ENCODE measurements at regions not wholly inside any gene's neighbourhood (a gene's known extent, or its start where the extent isn't known, plus 50 kb on each side); places are given as distances from the start of the nearest gene placed in this dataset.

DNA sequence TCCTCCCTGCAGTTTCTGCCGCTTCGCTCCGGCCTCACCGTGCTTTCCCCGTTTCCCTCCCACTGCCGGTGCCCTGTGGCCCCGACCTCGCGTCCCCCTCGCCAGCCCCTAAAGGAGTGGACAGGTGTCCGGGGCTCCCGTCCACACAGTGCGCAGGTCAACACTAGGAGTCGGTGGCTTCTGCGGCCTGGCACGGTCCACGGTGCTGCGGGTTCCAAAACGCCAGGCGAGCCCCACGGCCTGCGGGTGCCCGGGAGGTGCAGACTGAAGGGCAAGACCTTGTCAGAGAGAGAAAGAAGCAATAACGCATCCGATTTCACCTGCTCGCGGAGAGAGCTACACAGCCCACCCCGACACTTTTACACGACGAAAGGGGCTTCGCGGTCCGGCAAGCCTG, 588.7 kb upstream of the SALL3 start:
- H3K9me3 Mint-ChIP-seq: peaks cover 19% of the 10 kb centered on the region
- H3K4me1 Mint-ChIP-seq: no peaks in the 10 kb centered on the region
- DNase-seq: no peak
- no peaks in the 10 kb centered on the region for H3K36me3 Mint-ChIP-seq (ENCODE audit: low read depth)
- peaks cover 17% of the 10 kb centered on the region for H3K27me3 Mint-ChIP-seq (ENCODE audit: low read depth, poor library complexity)
- no peak for TF ChIP-seq CTCF (IDR thresholded peaks at IDR 0.05)
- H3K27ac Mint-ChIP-seq: no peak overlapping the region
- no peak overlapping the region for H3K4me3 Mint-ChIP-seq

DNA sequence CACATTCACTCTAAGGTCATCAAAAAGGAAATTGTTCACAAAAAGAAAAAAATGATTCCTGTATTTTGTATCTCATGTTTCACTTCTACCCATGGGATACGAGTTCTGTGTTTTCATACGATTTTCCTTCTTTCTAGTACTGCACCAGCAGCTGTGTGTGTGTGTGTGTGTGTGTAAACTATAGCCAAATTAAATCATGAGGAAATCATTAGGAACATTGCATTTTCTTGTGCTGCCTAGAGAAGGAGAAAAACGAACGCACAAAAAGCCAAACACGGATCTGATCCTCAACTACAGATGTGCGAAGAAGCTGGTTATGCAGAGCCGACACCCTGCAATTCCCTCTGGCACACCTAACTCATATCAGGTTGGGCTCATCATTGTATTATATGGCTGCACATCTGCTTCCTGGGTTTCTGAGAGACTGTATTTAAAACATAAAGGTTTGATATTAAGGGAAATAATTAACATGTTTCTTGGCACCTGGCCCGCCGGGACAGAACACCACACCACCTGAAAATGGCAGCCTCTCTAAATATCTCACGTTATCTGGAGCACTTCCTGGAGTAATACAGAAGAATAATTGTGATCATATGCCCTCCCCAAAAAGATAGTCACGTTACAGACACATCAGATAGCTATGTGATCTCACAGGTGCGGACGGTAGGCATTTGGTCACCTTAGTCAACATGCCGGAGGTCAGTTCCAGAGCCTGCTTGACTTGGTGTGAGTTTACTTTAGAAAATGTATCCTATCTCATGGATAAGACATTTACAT, 586.3 kb upstream of the SALL3 start:
- peaks cover 17% of the 10 kb centered on the region for H3K27me3 Mint-ChIP-seq (ENCODE audit: low read depth, poor library complexity)
- H3K36me3 Mint-ChIP-seq (ENCODE audit: low read depth): no peaks in the 10 kb centered on the region

DNA sequence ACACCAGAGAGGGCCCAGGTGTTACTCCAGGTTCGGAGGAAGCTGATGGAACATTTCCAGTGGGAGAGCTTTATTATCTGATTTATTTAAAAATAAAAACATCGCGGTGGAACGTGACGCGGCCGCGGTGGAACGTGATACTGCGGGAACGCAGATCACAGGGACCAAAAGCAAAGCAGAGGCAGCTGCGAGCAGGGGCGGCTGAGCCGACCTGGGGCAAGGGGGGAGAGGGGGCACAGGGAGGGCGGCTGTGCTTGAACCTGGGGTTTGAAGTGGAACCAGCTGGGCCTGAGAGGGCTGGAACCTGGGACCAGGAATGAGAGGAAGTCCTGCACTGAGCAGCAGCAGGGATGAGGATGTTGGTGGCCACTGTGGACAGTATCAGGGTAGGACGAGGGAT, 583.5 kb upstream of the SALL3 start:
- Mint-ChIP-seq H3K9me3 (no peaks in the 10 kb centered on the region), H3K27me3 (ENCODE audit: low read depth, poor library complexity) (peaks cover 20% of the 10 kb centered on the region), H3K4me3 (no peak overlapping the region), H3K36me3 (ENCODE audit: low read depth) (no peaks in the 10 kb centered on the region), H3K27ac (no peak overlapping the region), H3K4me1 (no peaks in the 10 kb centered on the region)
- no peak for DNase-seq
- TF ChIP-seq CTCF (IDR thresholded peaks at IDR 0.05): no peak

More for the DNA sequence above, 586.3 kb upstream of the SALL3 start:
- Mint-ChIP-seq H3K9me3 (peaks cover under 1% of the 10 kb centered on the region), H3K27ac (no peak overlapping the region), H3K4me3 (no peak overlapping the region), H3K4me1 (no peaks in the 10 kb centered on the region)
- no peak for TF ChIP-seq CTCF (IDR thresholded peaks at IDR 0.05)
- no peak for DNase-seq

- Mint-ChIP-seq H3K9me3 (no peaks in the 10 kb centered on the region), H3K4me3 (no peak overlapping the region), H3K4me1 (no peaks in the 10 kb centered on the region), H3K27me3 (ENCODE audit: low read depth, poor library complexity) (peaks cover 18% of the 10 kb centered on the region), H3K27ac (no peak overlapping the region), H3K36me3 (ENCODE audit: low read depth) (no peaks in the 10 kb centered on the region)
- DNase-seq: no peak
- TF ChIP-seq CTCF (IDR thresholded peaks at IDR 0.05): no peak
Observed at GRCh38 chr18:78396756-78397155, 582.9 kb upstream of the SALL3 start.

- Mint-ChIP-seq H3K4me1 (no peaks in the 10 kb centered on the region), H3K4me3 (no peak overlapping the region), H3K36me3 (ENCODE audit: low read depth) (no peaks in the 10 kb centered on the region), H3K9me3 (no peaks in the 10 kb centered on the region), H3K27me3 (ENCODE audit: low read depth, poor library complexity) (peaks cover 8% of the 10 kb centered on the region), H3K27ac (no peak overlapping the region)
- no peak for DNase-seq
- no peak for TF ChIP-seq CTCF (IDR thresholded peaks at IDR 0.05)
Observed at GRCh38 chr18:78399992-78400503, 579.6 kb upstream of the SALL3 start.

GRCh38 chr18:78402440-78402839, 577.2 kb upstream of the SALL3 start:
- DNase-seq: no peak
- Mint-ChIP-seq H3K4me3 (no peak overlapping the region), H3K36me3 (ENCODE audit: low read depth) (no peaks in the 10 kb centered on the region), H3K27me3 (ENCODE audit: low read depth, poor library complexity) (peaks cover 15% of the 10 kb centered on the region), H3K27ac (no peak overlapping the region), H3K9me3 (no peaks in the 10 kb centered on the region), H3K4me1 (peaks cover 14% of the 10 kb centered on the region)
- TF ChIP-seq CTCF (IDR thresholded peaks at IDR 0.05): no peak
